HEK293 (cell line): ENCODE measurements at regions not wholly inside any gene's neighbourhood (a gene's known extent, or its start where the extent isn't known, plus 50 kb on each side); places are given as distances from the start of the nearest gene placed in this dataset.

Source experiments
- CTCF ChIA-PET: fragments of 350-600 bp; formaldehyde crosslinking; extraction: SDS; loops from one replicate; lab custom pipeline; 2021; ENCODE audit warnings: antibody characterized with exemption; lab: Yijun Ruan, JAX
- POLR2A ChIA-PET: fragments of 300-600 bp; formaldehyde crosslinking; extraction: SDS; loops from one replicate; lab custom pipeline; 2020; ENCODE audit warnings: antibody characterized with exemption, inconsistent platforms; lab: Yijun Ruan, JAX
- H3K27ac ChIP-seq: fragments of 200-500 bp; sonication (Bioruptor generic); 2 replicates; pipeline ENCODE4 v1.5.1; 2014; ENCODE audit warnings: low read depth, low read length, control low read depth, inconsistent platforms; ENCODE audit errors: extremely low read depth
- H3K36me3 ChIP-seq, 2 experiments: fragments of 200-500 bp in 1 of 2; sonication (Bioruptor generic) in 1 of 2; 1 replicate in 1 of 2; 2 replicates in 1 of 2; pipeline ENCODE4 v1.5.1; 2014 to 2017; ENCODE audit warnings: inconsistent platforms in 2 of 2, low read length in 2 of 2; ENCODE audit not compliant: control insufficient read depth in 2 of 2, insufficient read depth in 1 of 2
- H3K4me1 ChIP-seq: fragments of 200-500 bp; sonication (Bioruptor generic); 2 replicates; pipeline ENCODE4 v1.5.1; 2014; ENCODE audit warnings: mild to moderate bottlenecking, low read length, inconsistent platforms; ENCODE audit not compliant: control insufficient read depth, insufficient read depth
- H3K4me3 ChIP-seq: 2 replicates; pipeline ENCODE4 v1.5.1; 2011; ENCODE audit warnings: low read depth, mild to moderate bottlenecking, control low read depth, low read length, moderate library complexity
- H3K9me3 ChIP-seq: fragments of 200-500 bp; sonication (Bioruptor generic); 2 replicates; pipeline ENCODE4 v1.5.1; 2014; ENCODE audit warnings: low read depth, low read length, inconsistent platforms; ENCODE audit not compliant: control insufficient read depth, insufficient read depth
- BCL11A ChIP-seq: fragments of 450-650 bp; formaldehyde crosslinking; IDR thresholded peaks from 2 replicates; pipeline ENCODE4 v1.5.1; 2016; ENCODE audit warnings: low read depth, missing biosample characterization, missing genetic modification characterization
- GFI1B ChIP-seq: fragments of 450-650 bp; formaldehyde crosslinking; IDR thresholded peaks from 2 replicates; pipeline ENCODE4 v1.5.1; 2016; ENCODE audit warnings: missing biosample characterization, missing genetic modification characterization
- GLIS1 ChIP-seq: fragments of 450-650 bp; formaldehyde crosslinking; IDR thresholded peaks from 2 replicates; pipeline ENCODE4 v1.5.1; 2016; ENCODE audit warnings: missing biosample characterization, missing genetic modification characterization
- HOXA7 ChIP-seq: sonication (generic); formaldehyde crosslinking; IDR thresholded peaks from 2 replicates; pipeline ENCODE4 v1.8.1; 2022; ENCODE audit warnings: missing genetic modification reagents, borderline replicate concordance
- HOXC10 ChIP-seq: sonication (generic); formaldehyde crosslinking; IDR thresholded peaks from 2 replicates; pipeline ENCODE4 v1.8.1; 2023; ENCODE audit warnings: mild to moderate bottlenecking, missing genetic modification reagents
- HOXD13 ChIP-seq: sonication (generic); formaldehyde crosslinking; IDR thresholded peaks from 2 replicates; pipeline ENCODE4 v1.8.0; 2022; ENCODE audit warnings: missing genetic modification reagents, borderline replicate concordance
- PRDM6 ChIP-seq: fragments of 450-650 bp; formaldehyde crosslinking; IDR thresholded peaks from 2 replicates; pipeline ENCODE4 v1.5.1; 2017; ENCODE audit warnings: missing biosample characterization, missing genetic modification characterization
- RBAK ChIP-seq: fragments of 450-650 bp; formaldehyde crosslinking; IDR thresholded peaks from 2 replicates; pipeline ENCODE4 v1.5.1; 2016; ENCODE audit warnings: missing biosample characterization, missing genetic modification characterization
- WT1 ChIP-seq: fragments of 450-650 bp; formaldehyde crosslinking; IDR thresholded peaks from 2 replicates; pipeline ENCODE4 v1.5.1; 2016; ENCODE audit warnings: missing biosample characterization, missing genetic modification characterization
- ZFP3 ChIP-seq: fragments of 450-650 bp; formaldehyde crosslinking; IDR thresholded peaks from 2 replicates; pipeline ENCODE4 v1.5.1; 2016; ENCODE audit warnings: low read depth, missing biosample characterization, missing genetic modification characterization
- ZFP37 ChIP-seq: fragments of 450-650 bp; formaldehyde crosslinking; IDR thresholded peaks from 2 replicates; pipeline ENCODE4 v1.5.1; 2016; ENCODE audit warnings: missing biosample characterization, missing genetic modification characterization
- ZIC2 ChIP-seq: fragments of 450-650 bp; formaldehyde crosslinking; IDR thresholded peaks from 2 replicates; pipeline ENCODE4 v1.5.1; 2016; ENCODE audit warnings: missing biosample characterization, missing genetic modification characterization
- ZNF146 ChIP-seq: fragments of 450-650 bp; formaldehyde crosslinking; IDR thresholded peaks from 2 replicates; pipeline ENCODE4 v1.5.1; 2016; ENCODE audit warnings: missing biosample characterization, missing genetic modification characterization
- ZNF174 ChIP-seq: fragments of 450-650 bp; formaldehyde crosslinking; IDR thresholded peaks from 2 replicates; pipeline ENCODE4 v1.5.0; 2017; ENCODE audit warnings: missing biosample characterization, mild to moderate bottlenecking, missing genetic modification characterization
- ZNF19 ChIP-seq: fragments of 450-650 bp; formaldehyde crosslinking; IDR thresholded peaks from 2 replicates; pipeline ENCODE4; 2016; ENCODE audit warnings: missing biosample characterization, missing genetic modification characterization, low read depth
- ZNF202 ChIP-seq: fragments of 450-650 bp; formaldehyde crosslinking; IDR thresholded peaks from 2 replicates; pipeline ENCODE4 v1.5.1; 2016; ENCODE audit warnings: missing biosample characterization, missing genetic modification characterization, borderline replicate concordance
- ZNF248 ChIP-seq: fragments of 450-650 bp; formaldehyde crosslinking; IDR thresholded peaks from 2 replicates; pipeline ENCODE4 v1.5.1; 2017; ENCODE audit warnings: missing biosample characterization, missing genetic modification characterization
- ZNF341 ChIP-seq: fragments of 450-650 bp; formaldehyde crosslinking; IDR thresholded peaks from 2 replicates; pipeline ENCODE4; 2016; ENCODE audit warnings: low read depth, missing biosample characterization, missing genetic modification characterization
- ZNF473 ChIP-seq: fragments of 450-650 bp; formaldehyde crosslinking; IDR thresholded peaks from 2 replicates; pipeline ENCODE4 v1.5.1; 2017; ENCODE audit warnings: missing biosample characterization, missing genetic modification characterization
- ZNF561 ChIP-seq: fragments of 450-650 bp; IDR thresholded peaks from 2 replicates; pipeline ENCODE4 v1.5.1; 2018; ENCODE audit warnings: missing biosample characterization, missing genetic modification characterization, borderline replicate concordance
- ZNF571 ChIP-seq: fragments of 450-650 bp; formaldehyde crosslinking; IDR thresholded peaks from 2 replicates; pipeline ENCODE4 v1.5.0; 2017; ENCODE audit warnings: missing biosample characterization, missing genetic modification characterization
- ZNF580 ChIP-seq: fragments of 450-650 bp; formaldehyde crosslinking; IDR thresholded peaks from 2 replicates; pipeline ENCODE4 v1.5.1; 2016; ENCODE audit warnings: missing biosample characterization, missing genetic modification characterization
- ZNF639 ChIP-seq: fragments of 450-650 bp; formaldehyde crosslinking; IDR thresholded peaks from 2 replicates; pipeline ENCODE4 v1.5.1; 2016; ENCODE audit warnings: missing biosample characterization, missing genetic modification characterization
- ZNF76 ChIP-seq: fragments of 450-650 bp; formaldehyde crosslinking; IDR thresholded peaks from 2 replicates; pipeline ENCODE4; 2016; ENCODE audit warnings: low read depth, missing biosample characterization, missing genetic modification characterization, borderline replicate concordance
- ZNF776 ChIP-seq: fragments of 450-650 bp; formaldehyde crosslinking; IDR thresholded peaks from 2 replicates; pipeline ENCODE4 v1.5.0; 2017; ENCODE audit warnings: missing biosample characterization, missing genetic modification characterization, borderline replicate concordance
- ZNF792 ChIP-seq: fragments of 450-650 bp; formaldehyde crosslinking; IDR thresholded peaks from 2 replicates; pipeline ENCODE4 v1.5.1; 2016; ENCODE audit warnings: missing biosample characterization, missing genetic modification characterization
- ZSCAN16 ChIP-seq: fragments of 450-650 bp; formaldehyde crosslinking; IDR thresholded peaks from 2 replicates; pipeline ENCODE4 v1.5.1; 2016; ENCODE audit warnings: missing biosample characterization, missing genetic modification characterization

GRCh38 chr14:80325112-80325511 lies 113.8 kb upstream of the DIO2 start (continued):
- TF ChIP-seq ZIC2 (no peak), ZNF571 (tag by site-specific recombination) (no peak), RBAK (tag by site-specific recombination) (no peak), ZNF146 (no peak), WT1 (tag by site-specific recombination) (no peak), BCL11A (tag by site-specific recombination) (no peak)

- Histone ChIP-seq H3K9me3 (no peaks in the 10 kb centered on the region), H3K36me3 (no peaks in the 10 kb centered on the region), H3K4me1 (no peaks in the 10 kb centered on the region), H3K4me3 (no peak overlapping the region), H3K27ac (no peak overlapping the region)
- ChIA-PET CTCF (no interaction called here), POLR2A (no interaction called here)
- no peak for TF ChIP-seq HOXC10 (CRISPR knock-in tag)
- no peak for TF ChIP-seq ZNF473 (tag by site-specific recombination)
- no peak for TF ChIP-seq GFI1B (tag by site-specific recombination)
- no peak for TF ChIP-seq ZNF174
- no peak for TF ChIP-seq ZNF561 (tag by site-specific recombination)
Observed at GRCh38 chr14:80324649-80325048, 113.3 kb upstream of the DIO2 start.

GRCh38 chr14:80323038-80323665 lies 111.8 kb upstream of the DIO2 start:
- H3K9me3 ChIP-seq = no peaks in the 10 kb centered on the region
- TF ChIP-seq ZSCAN16 (tag by site-specific recombination) = no peak
- TF ChIP-seq ZNF76 (tag by site-specific recombination) = no peak
- no peak for TF ChIP-seq GLIS1 (tag by site-specific recombination)
- no peak for TF ChIP-seq ZFP3 (tag by site-specific recombination)
- TF ChIP-seq HOXD13 (CRISPR knock-in tag) = no peak
- no peak for TF ChIP-seq ZNF792 (tag by site-specific recombination)
- TF ChIP-seq ZNF580 (tag by site-specific recombination) = no peak
- no peak for TF ChIP-seq ZNF202 (tag by site-specific recombination)
- H3K36me3 ChIP-seq = no peaks in the 10 kb centered on the region
- no peak overlapping the region for H3K4me3 ChIP-seq
- ChIA-PET POLR2A (no interaction called here), CTCF (no interaction called here)
- no peaks in the 10 kb centered on the region for H3K4me1 ChIP-seq
- no peak overlapping the region for H3K27ac ChIP-seq

GRCh38 chr14:80316441-80316840 lies 105.1 kb upstream of the DIO2 start:
- Histone ChIP-seq H3K27ac (no peak overlapping the region), H3K4me3 (no peak overlapping the region), H3K9me3 (no peaks in the 10 kb centered on the region), H3K4me1 (no peaks in the 10 kb centered on the region), H3K36me3 (no peaks in the 10 kb centered on the region)
- no peak for TF ChIP-seq ZNF248 (tag by site-specific recombination)
- CTCF ChIA-PET = no interaction called here
- POLR2A ChIA-PET = no interaction called here

- H3K4me1 ChIP-seq = no peaks in the 10 kb centered on the region
- ChIA-PET POLR2A (no interaction called here), CTCF (interaction anchor here (0.6 kb wide), 1 partner anchor 685 kb away, joined by 3 read pairs; no protein-coding TSS in a partner anchor)
- no peak overlapping the region for H3K27ac ChIP-seq
- no peak overlapping the region for H3K4me3 ChIP-seq
- no peaks in the 10 kb centered on the region for H3K36me3 ChIP-seq
- H3K9me3 ChIP-seq = no peaks in the 10 kb centered on the region
- TF ChIP-seq ZNF639 (tag by site-specific recombination) (no peak), ZNF341 (tag by site-specific recombination) (no peak), HOXA7 (no peak), PRDM6 (tag by site-specific recombination) (no peak), ZFP37 (tag by site-specific recombination) (no peak), ZNF19 (tag by site-specific recombination) (no peak), ZNF776 (tag by site-specific recombination) (no peak), ZNF174 (no peak)
Observed at GRCh38 chr14:80315681-80316080, 104.4 kb upstream of the DIO2 start.
